ENCODE measurements at regions not wholly inside any gene's neighbourhood (a gene's known extent, or its start where the extent isn't known, plus 50 kb on each side); places are given as distances from the start of the nearest gene placed in this dataset.

GRCh38 chr2:10964052-10964790 lies 52.5 kb downstream of the KCNF1 start:
- no peak for DNase-seq

DNA sequence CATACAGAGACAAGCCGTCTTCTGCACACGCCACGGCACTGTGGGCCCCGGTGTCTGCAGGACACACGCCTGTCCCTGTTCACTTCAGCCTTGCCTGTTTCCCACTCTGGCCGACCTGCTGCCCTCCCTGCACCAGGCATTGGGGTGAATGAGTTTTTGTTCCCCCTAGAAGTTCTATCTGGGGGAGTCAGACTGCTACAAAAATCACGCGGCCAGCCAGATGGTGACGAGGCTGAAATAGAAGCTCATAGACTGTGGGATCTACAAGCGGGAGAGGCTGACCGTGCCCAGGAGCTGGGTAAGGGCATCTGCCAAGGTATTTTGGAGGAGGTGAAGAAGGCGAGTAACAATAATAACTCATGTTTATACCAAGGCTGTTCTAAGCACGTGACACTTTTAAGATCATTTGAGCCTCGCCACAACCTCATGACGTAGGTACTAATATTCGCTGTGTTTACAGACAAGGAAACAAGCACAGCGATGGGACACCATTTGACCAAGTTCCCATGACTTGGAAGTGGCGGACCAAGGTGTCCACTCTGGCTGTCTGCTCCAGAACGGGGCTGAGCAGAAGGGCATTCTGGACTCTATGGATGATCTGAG lies 53.6 kb downstream of the KCNF1 start:
- no peak for DNase-seq

DNA sequence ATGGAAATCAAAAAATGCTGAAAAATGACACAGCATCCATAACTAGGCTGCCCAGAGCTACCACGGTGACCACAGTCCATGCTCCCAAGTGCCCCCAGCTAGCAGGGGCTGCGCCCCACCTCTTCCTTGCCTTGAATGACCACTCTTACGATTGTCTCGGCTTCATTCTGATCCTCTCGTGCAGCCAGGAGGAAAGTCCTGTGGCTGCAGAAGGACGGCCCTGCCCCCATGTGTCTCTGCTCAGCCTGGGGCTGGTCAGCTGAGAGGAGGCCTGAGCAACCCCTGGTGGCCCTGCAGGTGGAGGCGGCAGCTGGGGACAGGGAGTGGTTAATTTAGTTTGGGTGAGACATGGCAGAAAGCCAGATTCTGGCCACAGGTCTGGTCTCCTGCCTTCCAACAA lies 54.3 kb downstream of the KCNF1 start:
- DNase-seq: no peak

DNA sequence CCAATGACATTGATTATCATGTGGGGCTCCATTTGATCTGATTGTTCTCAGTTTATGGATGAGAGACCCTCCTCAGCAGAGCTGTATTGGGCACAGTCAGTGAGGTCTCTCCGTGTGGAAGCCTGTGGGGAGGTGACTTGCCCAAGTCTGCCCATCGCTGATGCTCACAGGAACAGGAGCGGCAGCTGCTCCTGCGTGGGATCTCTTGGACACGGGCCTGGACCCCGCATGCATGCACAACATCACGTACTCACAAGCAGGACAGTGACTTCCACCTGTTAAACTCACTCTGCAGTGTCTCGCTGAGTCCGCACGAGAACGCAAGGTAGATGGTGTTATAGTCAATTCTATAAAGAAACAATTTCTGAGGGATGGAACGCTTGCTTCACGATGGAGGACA lies 55.0 kb downstream of the KCNF1 start:
- DNase-seq: no peak

DNA sequence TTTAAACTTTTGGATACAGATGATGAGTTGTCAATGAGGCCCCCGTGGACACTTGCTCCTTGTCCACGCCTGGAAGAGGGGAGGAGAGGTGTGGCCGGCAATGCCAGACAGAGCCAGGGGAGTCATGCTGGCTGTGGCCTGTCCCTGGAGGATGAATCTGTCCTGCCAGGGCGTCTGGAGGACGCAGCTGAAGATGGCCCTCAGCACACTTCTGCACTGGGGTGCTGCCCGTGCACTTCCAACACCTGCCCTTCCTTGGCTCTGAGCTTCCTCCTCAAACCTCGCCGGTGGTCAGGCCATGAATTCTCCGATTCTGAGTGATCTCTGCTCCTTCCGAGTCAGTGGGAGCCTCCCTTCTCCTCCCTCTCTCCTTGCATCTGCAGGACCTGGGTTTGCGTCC lies 56.4 kb downstream of the KCNF1 start:
- DNase-seq: no peak

GRCh38 chr2:10970666-10971065 lies 58.9 kb downstream of the KCNF1 start:
- DNase-seq: no peak

DNA sequence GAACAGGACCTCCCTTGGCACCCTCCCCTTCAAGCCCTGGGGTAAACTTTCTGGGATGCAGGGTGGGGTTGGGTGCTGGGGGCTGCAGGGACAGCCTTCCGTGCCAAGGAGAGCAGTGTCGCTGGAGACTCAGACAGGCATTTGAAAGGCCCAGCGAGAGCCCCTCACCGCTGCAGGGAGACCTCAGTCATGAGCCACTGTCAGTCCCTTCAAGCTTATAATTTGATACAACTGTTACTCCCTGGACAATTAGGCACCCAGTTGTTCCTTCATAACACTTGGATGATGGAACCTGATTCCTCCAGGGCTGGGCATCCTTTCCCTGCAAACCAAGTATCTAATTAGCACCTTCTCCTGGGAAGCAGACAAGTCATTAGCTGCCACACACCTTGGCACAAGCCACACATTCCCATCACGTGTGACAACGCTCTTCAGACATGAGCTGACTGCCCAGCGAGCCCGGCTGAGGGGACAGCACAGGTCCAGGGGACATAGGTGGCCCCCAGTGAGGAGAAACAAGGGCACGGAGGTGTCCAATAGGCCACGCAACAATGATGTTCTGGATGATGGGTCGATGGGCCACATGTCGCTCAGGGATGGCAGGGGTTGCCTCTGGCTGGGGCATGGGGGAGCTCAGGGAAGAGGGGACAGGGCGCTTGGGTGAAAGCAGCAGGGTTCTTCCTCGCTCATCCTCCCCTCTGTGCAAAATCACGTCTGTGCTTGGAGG lies 59.6 kb downstream of the KCNF1 start:
- DNase-seq: no peak

GRCh38 chr2:10971888-10972260 lies 60.1 kb downstream of the KCNF1 start:
- no peak for DNase-seq

GRCh38 chr2:10972683-10973433 lies 61.1 kb downstream of the KCNF1 start:
- DNase-seq: no peak

DNA sequence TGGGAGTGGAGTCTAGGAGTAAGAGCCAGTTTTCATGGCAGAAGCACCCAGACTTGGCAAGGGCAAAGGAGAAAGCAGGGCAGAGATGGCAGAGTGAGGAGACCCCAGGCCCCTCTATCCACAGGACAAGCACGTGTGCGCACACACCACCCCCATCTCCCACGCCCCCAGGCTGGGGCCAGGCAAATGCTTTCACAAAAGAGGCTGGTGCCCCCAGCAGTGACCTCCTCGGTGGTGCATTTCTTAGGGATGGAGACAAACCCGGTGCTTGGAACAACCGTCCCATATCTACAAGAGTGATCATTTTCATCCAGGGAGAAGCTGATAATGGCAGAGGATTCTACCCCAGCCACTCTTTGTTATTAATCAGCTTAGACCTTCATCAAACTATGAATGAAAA lies 62.0 kb downstream of the KCNF1 start:
- no peak for DNase-seq

DNA sequence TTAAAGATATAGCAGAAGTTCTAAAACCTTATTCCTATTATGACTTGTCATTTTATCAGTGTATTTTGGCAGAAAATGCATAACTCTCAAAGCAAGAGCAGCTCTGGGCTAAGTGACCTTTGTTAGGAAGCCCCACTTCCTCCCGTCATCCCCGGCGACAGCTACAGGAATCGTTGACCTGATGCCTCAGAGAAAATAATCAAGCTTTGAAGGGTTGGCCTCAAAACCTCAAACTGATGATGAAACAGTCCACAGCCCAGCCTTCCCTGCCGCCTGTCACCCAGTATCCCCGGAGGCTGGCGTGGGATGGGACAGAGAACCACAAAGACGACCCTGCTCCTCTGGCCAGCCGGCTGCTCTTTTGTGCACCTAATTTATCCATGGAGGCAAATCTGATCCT lies 65.3 kb downstream of the KCNF1 start:
- DNase-seq: no peak

DNA sequence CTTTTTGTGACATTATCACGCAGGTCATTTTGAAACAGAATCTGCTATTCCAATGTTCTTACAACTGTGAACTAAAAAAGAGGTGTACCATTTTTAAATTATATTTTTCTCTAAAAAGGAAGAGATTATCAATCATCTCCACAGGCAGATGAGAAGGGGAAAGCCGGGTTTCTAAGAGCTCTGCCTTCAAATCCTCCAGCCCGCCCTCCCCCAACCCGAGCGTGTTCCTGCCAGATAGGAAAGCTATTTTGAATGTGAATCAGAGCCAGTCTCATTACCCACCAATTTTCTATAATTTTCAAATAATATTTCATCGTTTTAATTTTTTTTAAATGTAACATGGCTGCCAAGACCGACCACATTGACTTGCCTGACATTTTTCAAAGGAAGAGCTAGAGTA lies 65.9 kb downstream of the KCNF1 start:
- DNase-seq: no peak

DNA sequence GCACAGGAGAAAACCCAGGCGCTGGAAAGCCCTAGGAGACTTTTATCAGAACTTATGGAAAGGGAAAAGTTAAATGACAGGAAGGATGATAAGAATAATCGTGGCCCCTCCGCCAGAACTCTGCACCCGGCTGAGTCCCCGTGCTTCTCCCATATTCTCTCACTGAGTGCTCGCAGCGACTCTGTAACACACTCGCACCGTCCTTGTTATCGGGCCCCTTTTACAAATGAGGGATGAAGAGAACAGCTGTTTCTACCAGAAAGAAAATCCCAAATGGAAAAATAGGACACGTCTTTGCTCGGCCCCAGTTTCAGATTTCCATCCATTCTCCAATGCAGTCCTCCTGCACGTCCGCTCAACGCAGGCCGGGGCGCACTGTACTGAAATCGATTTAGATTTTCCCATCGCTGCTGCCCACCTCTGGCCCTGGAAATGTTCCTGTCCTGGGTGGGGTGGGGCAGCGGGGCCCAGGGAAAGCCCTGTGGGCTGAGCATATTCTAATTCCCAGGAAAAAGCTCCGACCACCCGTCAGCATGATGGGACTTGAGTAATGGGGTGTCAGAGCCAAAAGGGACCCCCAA lies 66.4 kb downstream of the KCNF1 start:
- no peak for DNase-seq

- DNase-seq: no peak
Measured at GRCh38 chr2:10980071-10980470, 68.3 kb downstream of the KCNF1 start.

- no peak for DNase-seq
Measured at GRCh38 chr2:10980886-10981425, 69.2 kb downstream of the KCNF1 start.

DNA sequence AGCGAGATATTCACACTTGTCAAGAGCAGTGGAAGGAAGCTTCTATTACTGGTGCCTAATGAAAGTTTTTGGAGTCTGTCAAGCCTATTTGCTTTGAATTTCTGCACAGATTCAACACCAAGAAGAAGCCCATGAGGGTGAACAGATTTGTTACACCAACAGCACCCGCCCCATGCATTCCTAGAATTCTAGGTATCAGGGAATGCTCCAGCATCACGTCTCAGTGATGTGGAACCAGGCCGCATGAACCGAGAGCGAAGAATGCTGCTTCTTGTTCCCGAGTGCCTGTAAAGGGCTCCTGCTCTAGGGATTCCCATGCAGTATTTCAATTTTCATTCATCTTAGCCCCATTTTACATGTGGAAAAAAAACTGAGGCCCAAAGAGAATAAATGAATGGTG lies 69.7 kb downstream of the KCNF1 start:
- no peak for DNase-seq

- no peak for DNase-seq
Measured at GRCh38 chr2:10981941-10982431, 70.3 kb downstream of the KCNF1 start.

- DNase-seq: no peak
Measured at GRCh38 chr2:10982931-10983701, 71.4 kb downstream of the KCNF1 start.

- DNase-seq: no peak
Measured at GRCh38 chr2:10983711-10984110, 72.0 kb downstream of the KCNF1 start.

DNA sequence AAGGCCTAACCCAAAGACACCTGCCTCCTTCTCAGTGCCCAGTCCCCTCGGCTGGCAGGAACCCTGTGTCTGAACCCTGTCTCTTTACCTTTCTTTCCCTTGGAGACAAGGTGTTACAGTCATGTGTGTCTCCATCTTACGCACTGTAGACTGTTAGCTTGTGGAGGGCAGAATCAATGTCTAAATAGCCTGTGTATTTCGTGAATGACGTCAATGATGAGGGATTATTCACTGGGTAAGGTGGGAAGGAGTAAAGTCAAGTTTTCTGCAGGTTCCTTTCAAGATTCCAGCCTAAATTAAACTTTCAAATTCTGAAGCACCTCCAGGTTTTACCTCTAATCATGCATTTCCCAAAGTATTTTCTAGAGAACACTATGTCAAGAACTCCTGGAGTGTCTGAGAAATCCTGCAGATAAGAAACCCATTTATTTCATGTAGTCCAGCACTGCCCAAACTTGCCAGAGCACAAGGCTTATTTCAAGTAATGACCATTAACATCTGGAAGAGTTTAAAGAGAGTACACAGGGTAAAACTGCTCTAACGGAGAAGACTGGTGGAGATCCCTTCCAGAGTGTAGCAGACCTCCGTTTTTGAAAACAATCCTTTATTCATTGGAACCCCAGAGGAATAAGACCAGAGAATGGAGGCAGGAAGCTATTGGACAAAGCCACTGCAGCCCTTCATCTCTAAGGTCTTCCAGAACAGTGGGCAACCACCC lies 72.8 kb downstream of the KCNF1 start:
- no peak for DNase-seq

GRCh38 chr2:10985260-10985659 lies 73.5 kb downstream of the KCNF1 start:
- DNase-seq: no peak
